HEK293 (cell line): ENCODE measurements at regions not wholly inside any gene's neighbourhood (a gene's known extent, or its start where the extent isn't known, plus 50 kb on each side); places are given as distances from the start of the nearest gene placed in this dataset.

Experiments
- CTCF ChIA-PET: fragments of 350-600 bp; formaldehyde crosslinking; extraction: SDS; loops from one replicate; lab custom pipeline; 2021; ENCODE audit warnings: antibody characterized with exemption; lab: Yijun Ruan, JAX
- POLR2A ChIA-PET: fragments of 300-600 bp; formaldehyde crosslinking; extraction: SDS; loops from one replicate; lab custom pipeline; 2020; ENCODE audit warnings: antibody characterized with exemption, inconsistent platforms; lab: Yijun Ruan, JAX
- H3K27ac ChIP-seq: fragments of 200-500 bp; sonication (Bioruptor generic); 2 replicates; pipeline ENCODE4 v1.5.1; 2014; ENCODE audit warnings: low read depth, low read length, control low read depth, inconsistent platforms; ENCODE audit errors: extremely low read depth
- H3K36me3 ChIP-seq, 2 experiments: fragments of 200-500 bp in 1 of 2; sonication (Bioruptor generic) in 1 of 2; 1 replicate in 1 of 2; 2 replicates in 1 of 2; pipeline ENCODE4 v1.5.1; 2014 to 2017; ENCODE audit warnings: inconsistent platforms in 2 of 2, low read length in 2 of 2; ENCODE audit not compliant: control insufficient read depth in 2 of 2, insufficient read depth in 1 of 2
- H3K4me1 ChIP-seq: fragments of 200-500 bp; sonication (Bioruptor generic); 2 replicates; pipeline ENCODE4 v1.5.1; 2014; ENCODE audit warnings: mild to moderate bottlenecking, low read length, inconsistent platforms; ENCODE audit not compliant: control insufficient read depth, insufficient read depth
- H3K4me3 ChIP-seq: 2 replicates; pipeline ENCODE4 v1.5.1; 2011; ENCODE audit warnings: low read depth, mild to moderate bottlenecking, control low read depth, low read length, moderate library complexity
- H3K9me3 ChIP-seq: fragments of 200-500 bp; sonication (Bioruptor generic); 2 replicates; pipeline ENCODE4 v1.5.1; 2014; ENCODE audit warnings: low read depth, low read length, inconsistent platforms; ENCODE audit not compliant: control insufficient read depth, insufficient read depth
- ATF2 ChIP-seq: fragments of 450-650 bp; formaldehyde crosslinking; IDR thresholded peaks from 2 replicates; pipeline ENCODE4 v1.5.1; 2016; ENCODE audit warnings: missing biosample characterization, missing genetic modification characterization, low read depth
- EGR2 ChIP-seq: fragments of 450-650 bp; formaldehyde crosslinking; IDR thresholded peaks from 2 replicates; pipeline ENCODE4 v1.5.1; 2016; ENCODE audit warnings: low read depth, missing biosample characterization, missing genetic modification characterization
- GLI4 ChIP-seq: fragments of 450-650 bp; formaldehyde crosslinking; IDR thresholded peaks from 2 replicates; pipeline ENCODE4 v1.5.1; 2016; ENCODE audit warnings: missing biosample characterization, missing genetic modification characterization
- HOXC10 ChIP-seq: sonication (generic); formaldehyde crosslinking; IDR thresholded peaks from 2 replicates; pipeline ENCODE4 v1.8.1; 2023; ENCODE audit warnings: mild to moderate bottlenecking, missing genetic modification reagents
- IKZF3 ChIP-seq: fragments of 450-650 bp; IDR thresholded peaks from 2 replicates; pipeline ENCODE4 v1.5.0; 2018; ENCODE audit warnings: missing biosample characterization, mild to moderate bottlenecking, missing genetic modification characterization, moderate library complexity
- TRIM28 ChIP-seq: IDR thresholded peaks from 2 replicates; pipeline ENCODE4 v1.6.1; 2011; ENCODE audit warnings: low read length, control low read depth, borderline replicate concordance
- TSHZ1 ChIP-seq: fragments of 450-650 bp; formaldehyde crosslinking; IDR thresholded peaks from 2 replicates; pipeline ENCODE4 v1.5.1; 2016; ENCODE audit warnings: missing biosample characterization, missing genetic modification characterization, borderline replicate concordance
- ZBTB21 ChIP-seq: fragments of 450-650 bp; formaldehyde crosslinking; IDR thresholded peaks from 2 replicates; pipeline ENCODE4 v1.5.1; 2017; ENCODE audit warnings: missing biosample characterization, missing genetic modification characterization
- ZBTB48 ChIP-seq: fragments of 450-650 bp; formaldehyde crosslinking; IDR thresholded peaks from 2 replicates; pipeline ENCODE4 v1.5.1; 2016; ENCODE audit warnings: missing biosample characterization, missing genetic modification characterization
- ZBTB7A ChIP-seq: fragments of 450-650 bp; formaldehyde crosslinking; IDR thresholded peaks from 2 replicates; pipeline ENCODE4 v1.5.1; 2016; ENCODE audit warnings: low read depth, missing biosample characterization, missing genetic modification characterization
- ZIC2 ChIP-seq: fragments of 450-650 bp; formaldehyde crosslinking; IDR thresholded peaks from 2 replicates; pipeline ENCODE4 v1.5.1; 2016; ENCODE audit warnings: missing biosample characterization, missing genetic modification characterization
- ZNF16 ChIP-seq: fragments of 450-650 bp; formaldehyde crosslinking; IDR thresholded peaks from 2 replicates; pipeline ENCODE4 v1.5.1; 2016; ENCODE audit warnings: low read depth, missing biosample characterization, missing genetic modification characterization
- ZNF514 ChIP-seq: fragments of 450-650 bp; formaldehyde crosslinking; IDR thresholded peaks from 2 replicates; pipeline ENCODE4 v1.5.1; 2016; ENCODE audit warnings: missing biosample characterization, missing genetic modification characterization
- ZNF560 ChIP-seq: fragments of 450-650 bp; formaldehyde crosslinking; IDR thresholded peaks from 2 replicates; pipeline ENCODE4 v1.5.1; 2017; ENCODE audit warnings: missing biosample characterization, missing genetic modification characterization, borderline replicate concordance
- ZNF585B ChIP-seq: fragments of 450-650 bp; formaldehyde crosslinking; IDR thresholded peaks from 2 replicates; pipeline ENCODE4 v1.5.1; 2016; ENCODE audit warnings: missing biosample characterization, missing genetic modification characterization
- ZNF600 ChIP-seq: fragments of 450-650 bp; formaldehyde crosslinking; IDR thresholded peaks from 2 replicates; pipeline ENCODE4 v1.5.1; 2016; ENCODE audit warnings: missing biosample characterization, missing genetic modification characterization
- ZNF621 ChIP-seq: fragments of 450-650 bp; formaldehyde crosslinking; IDR thresholded peaks from 2 replicates; pipeline ENCODE4 v1.5.1; 2017; ENCODE audit warnings: missing biosample characterization, missing genetic modification characterization
- ZNF704 ChIP-seq: fragments of 450-650 bp; formaldehyde crosslinking; IDR thresholded peaks from 2 replicates; pipeline ENCODE4 v1.5.1; 2016; ENCODE audit warnings: missing biosample characterization, missing genetic modification characterization
- ZNF747 ChIP-seq: fragments of 450-650 bp; formaldehyde crosslinking; IDR thresholded peaks from 2 replicates; pipeline ENCODE4 v1.5.1; 2016; ENCODE audit warnings: missing biosample characterization, missing genetic modification characterization
- ZNF776 ChIP-seq: fragments of 450-650 bp; formaldehyde crosslinking; IDR thresholded peaks from 2 replicates; pipeline ENCODE4 v1.5.0; 2017; ENCODE audit warnings: missing biosample characterization, missing genetic modification characterization, borderline replicate concordance
- ZNF830 ChIP-seq: fragments of 450-650 bp; IDR thresholded peaks from 2 replicates; pipeline ENCODE4 v1.5.0; 2018; ENCODE audit warnings: missing biosample characterization, missing genetic modification characterization, low read depth, mild to moderate bottlenecking, moderate library complexity

- H3K4me3 ChIP-seq: no peak overlapping the region
- POLR2A ChIA-PET: no interaction called here
- H3K27ac ChIP-seq: no peak overlapping the region
- no peaks in the 10 kb centered on the region for H3K4me1 ChIP-seq
- H3K9me3 ChIP-seq: no peaks in the 10 kb centered on the region
- TF ChIP-seq ZNF776 (tag by site-specific recombination) (no peak), ZNF600 (tag by site-specific recombination) (no peak), TSHZ1 (tag by site-specific recombination) (no peak), ZNF747 (tag by site-specific recombination) (no peak), ZBTB21 (tag by site-specific recombination) (no peak), ZIC2 (no peak), ZNF704 (tag by site-specific recombination) (no peak), IKZF3 (tag by site-specific recombination) (no peak), ZBTB48 (no peak), GLI4 (tag by site-specific recombination) (no peak), ZNF560 (tag by site-specific recombination) (no peak), ZNF830 (tag by site-specific recombination) (no peak), EGR2 (tag by site-specific recombination) (no peak), ZNF16 (tag by site-specific recombination) (no peak), TRIM28 (no peak), HOXC10 (no peak), ZBTB7A (tag by site-specific recombination) (no peak), ZNF621 (tag by site-specific recombination) (no peak), ZNF585B (tag by site-specific recombination) (no peak)
- CTCF ChIA-PET: no interaction called here
- H3K36me3 ChIP-seq: no peaks in the 10 kb centered on the region
These were observed 135.2 kb upstream of the PDE3A start for GRCh38 chr12:20232931-20233675.

- TF ChIP-seq ATF2: 0 out of 2 replicates have a peak, but pooled peaks have one; percentile 32
- TF ChIP-seq ZNF514 (tag by site-specific recombination): no peak
- H3K27ac ChIP-seq: no peak overlapping the region
- no peaks in the 10 kb centered on the region for H3K36me3 ChIP-seq
- no peaks in the 10 kb centered on the region for H3K4me1 ChIP-seq
- no peaks in the 10 kb centered on the region for H3K9me3 ChIP-seq
- no peak overlapping the region for H3K4me3 ChIP-seq
- ChIA-PET CTCF (no interaction called here), POLR2A (no interaction called here)
These were observed 133.9 kb upstream of the PDE3A start for GRCh38 chr12:20234474-20234873.
